ENCODE measurements at regions not wholly inside any gene's neighbourhood (a gene's known extent, or its start where the extent isn't known, plus 50 kb on each side); places are given as distances from the start of the nearest gene placed in this dataset.
A peak's percentile ranks its signal among the peaks of the same experiment; 100 is the strongest.

- Histone ChIP-seq H3K9me3 (no peaks in the 10 kb centered on the region), H3K4me3 (ENCODE audit: low read depth, low read length) (no peak overlapping the region), H3K36me3 (no peaks in the 10 kb centered on the region), H3K4me1 (no peaks in the 10 kb centered on the region), H3K27me3 (no peaks in the 10 kb centered on the region)
- DNase-seq: no peak
- 0 out of 2 replicates have a peak, but pooled peaks have one; percentile 17 for TF ChIP-seq CTCF (IDR thresholded peaks at IDR 0.05; ENCODE audit: low read depth, low read length)
These were observed 227.6 kb downstream of the NECTIN3 start for GRCh38 chr3:111299192-111299615.

- H3K4me3 ChIP-seq (ENCODE audit: low read depth, low read length): no peak overlapping the region
- no peaks in the 10 kb centered on the region for H3K9me3 ChIP-seq
- DNase-seq: no peak
- H3K27me3 ChIP-seq: no peaks in the 10 kb centered on the region
- H3K36me3 ChIP-seq: no peaks in the 10 kb centered on the region
- no peak for TF ChIP-seq CTCF (IDR thresholded peaks at IDR 0.05; ENCODE audit: low read depth, low read length)
- no peaks in the 10 kb centered on the region for H3K4me1 ChIP-seq
These were observed 229.7 kb downstream of the NECTIN3 start for GRCh38 chr3:111301238-111301798.

- H3K36me3 ChIP-seq: no peaks in the 10 kb centered on the region
- no peaks in the 10 kb centered on the region for H3K9me3 ChIP-seq
- no peaks in the 10 kb centered on the region for H3K4me1 ChIP-seq
- no peaks in the 10 kb centered on the region for H3K27me3 ChIP-seq
- no peak overlapping the region for H3K4me3 ChIP-seq (ENCODE audit: low read depth, low read length)
- no peak for TF ChIP-seq CTCF (IDR thresholded peaks at IDR 0.05; ENCODE audit: low read depth, low read length)
- no peak for DNase-seq
These were observed 230.4 kb downstream of the NECTIN3 start for GRCh38 chr3:111302063-111302462.

GRCh38 chr3:111303760-111304159 is 232.1 kb downstream of the NECTIN3 start:
- H3K9me3 ChIP-seq: no peaks in the 10 kb centered on the region
- no peak for TF ChIP-seq CTCF (IDR thresholded peaks at IDR 0.05; ENCODE audit: low read depth, low read length)
- H3K4me1 ChIP-seq: no peaks in the 10 kb centered on the region
- no peaks in the 10 kb centered on the region for H3K36me3 ChIP-seq
- H3K4me3 ChIP-seq (ENCODE audit: low read depth, low read length): no peak overlapping the region
- DNase-seq: no peak
- no peaks in the 10 kb centered on the region for H3K27me3 ChIP-seq

GRCh38 chr3:111307676-111308075 is 234.3 kb upstream of the CD96 start:
- Histone ChIP-seq H3K36me3 (no peaks in the 10 kb centered on the region), H3K4me3 (ENCODE audit: low read depth, low read length) (no peak overlapping the region), H3K27me3 (no peaks in the 10 kb centered on the region), H3K9me3 (no peaks in the 10 kb centered on the region), H3K4me1 (no peaks in the 10 kb centered on the region)
- no peak for DNase-seq
- no peak for TF ChIP-seq CTCF (IDR thresholded peaks at IDR 0.05; ENCODE audit: low read depth, low read length)

- Histone ChIP-seq H3K9me3 (no peaks in the 10 kb centered on the region), H3K27me3 (no peaks in the 10 kb centered on the region), H3K4me1 (no peaks in the 10 kb centered on the region), H3K4me3 (ENCODE audit: low read depth, low read length) (no peak overlapping the region), H3K36me3 (no peaks in the 10 kb centered on the region)
- DNase-seq: no peak
- TF ChIP-seq CTCF (IDR thresholded peaks at IDR 0.05; ENCODE audit: low read depth, low read length): no peak
These were observed 230.9 kb upstream of the CD96 start for GRCh38 chr3:111311126-111311525.
